Stimulated activated CD4-positive, alpha-beta T cell treated with anti-CD3 and anti-CD28 coated beads, TNF-alpha, amount 100 ng/mL, for 4 hours (primary cell): ENCODE measurements at regions not wholly inside any gene's neighbourhood (a gene's known extent, or its start where the extent isn't known, plus 50 kb on each side); places are given as distances from the start of the nearest gene placed in this dataset.
"Not testable (repeated sequence)": the region's sequence is repeated elsewhere in the genome, so short reads cannot be mapped to it uniquely, and the experiment has no call there.

Experiments
- DNase-seq, 3 experiments: peaks; one replicate each; pipeline ENCODE4 v3.0.0-alpha.2; 2020; ENCODE audit warnings: low read depth in 3 of 3

DNA sequence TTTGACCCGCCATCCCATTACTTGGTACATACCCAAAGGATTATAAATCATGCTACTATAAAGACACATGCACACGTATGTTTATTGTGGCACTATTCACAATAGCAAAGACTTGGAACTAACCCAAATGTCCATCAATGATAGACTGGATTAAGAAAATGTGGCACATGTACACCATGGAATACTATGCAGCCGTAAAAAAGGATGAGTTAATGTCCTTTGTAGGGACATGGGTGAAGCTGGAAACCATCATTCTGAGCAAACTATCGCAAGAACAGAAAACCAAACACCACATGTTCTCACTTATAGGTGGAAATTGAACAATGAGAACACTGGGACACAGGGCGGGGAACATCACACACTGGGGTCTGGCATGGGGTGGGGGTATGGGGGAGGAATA is 57.1 kb upstream of the GMDS start:
- not testable (repeated sequence) for DNase-seq

DNA sequence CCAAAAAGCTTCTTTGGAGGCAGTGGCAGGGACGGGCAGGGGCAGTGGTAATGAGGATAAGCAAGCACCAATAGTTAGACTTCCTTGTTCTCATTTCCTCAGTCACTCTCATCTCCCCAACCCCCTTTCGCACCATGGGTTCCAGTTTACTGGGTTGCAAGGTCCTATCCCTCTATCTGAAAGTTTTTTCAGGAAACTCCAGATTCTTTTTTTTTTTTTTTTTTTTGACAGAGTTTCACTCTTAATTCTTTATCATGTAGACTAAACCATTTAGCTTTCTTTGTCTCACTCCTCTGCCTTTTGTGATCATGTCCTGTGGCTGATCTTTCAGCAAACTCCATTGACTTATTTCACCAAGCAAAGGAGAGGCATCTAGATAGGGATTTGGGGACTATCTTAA is 51.4 kb upstream of the GMDS start:
- no peak for DNase-seq
